GM19395 (cell line): ENCODE measurements at regions not wholly inside any gene's neighbourhood (a gene's known extent, or its start where the extent isn't known, plus 50 kb on each side); places are given as distances from the start of the nearest gene placed in this dataset.
A peak's percentile ranks its signal among the peaks of the same experiment; 100 is the strongest.

Experiments used
- ATAC-seq: cut with Tn5 transposase; IDR thresholded peaks from one replicate; pipeline ENCODE4 v1.9.1; 2021; ENCODE audit warnings: mild to moderate bottlenecking, moderate library complexity; ENCODE audit not compliant: unreplicated experiment

DNA sequence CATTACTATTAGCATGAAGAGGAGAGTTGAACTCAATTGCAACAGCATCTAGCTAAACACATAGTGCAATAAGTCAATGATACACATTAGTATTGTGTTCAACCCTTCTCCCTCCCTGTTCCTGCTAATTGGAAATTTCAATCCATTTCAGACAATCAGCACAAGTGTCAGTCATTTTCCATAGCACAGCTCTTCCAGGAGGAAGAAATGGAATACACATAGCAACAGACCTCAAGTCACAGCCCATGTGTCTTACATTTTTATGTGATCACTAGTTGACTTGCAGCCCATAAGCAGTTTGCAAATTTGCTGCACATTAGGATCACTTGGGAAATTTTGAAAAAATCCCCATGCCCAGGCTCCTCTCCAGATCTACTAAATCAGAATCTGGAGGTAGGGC lies 636.9 kb downstream of the TLE4 start:
- no peak for ATAC-seq

DNA sequence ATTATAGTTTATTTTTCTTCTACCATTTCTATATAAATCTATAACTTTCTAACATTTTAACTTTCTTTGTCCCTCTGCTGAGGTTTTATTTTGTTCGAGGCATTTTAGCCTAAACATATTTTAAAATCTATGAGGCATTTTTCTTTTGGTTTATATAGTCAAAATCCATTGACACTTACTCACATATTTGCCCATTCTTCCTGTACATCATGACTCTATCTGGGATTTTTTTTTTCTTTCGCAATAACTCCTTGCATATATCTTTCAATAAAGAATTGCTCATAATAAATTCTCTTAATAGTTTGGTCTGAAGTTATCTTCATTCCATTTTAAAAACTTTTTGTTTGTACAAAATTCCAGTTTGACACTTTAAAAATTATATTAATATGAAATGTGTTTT lies 632.3 kb downstream of the TLE4 start:
- no peak for ATAC-seq

DNA sequence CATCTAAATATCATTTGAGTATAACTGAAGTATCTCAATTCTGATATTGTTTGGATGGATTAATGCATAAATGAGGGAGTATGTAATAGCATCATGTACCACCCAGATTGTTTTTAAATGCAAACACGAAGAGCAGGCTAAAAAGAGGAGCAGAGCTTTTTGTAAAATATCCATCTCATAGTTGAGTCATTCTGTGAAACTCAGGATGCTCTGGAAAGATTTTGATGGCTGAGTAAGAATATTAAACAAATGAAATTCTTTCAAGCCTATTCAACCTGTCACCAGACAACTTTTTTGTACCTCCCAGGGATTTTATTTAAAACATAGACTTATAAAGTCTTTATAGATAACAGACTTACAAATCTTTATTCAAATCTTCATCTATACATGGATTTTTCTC lies 625.9 kb downstream of the TLE4 start:
- no peak for ATAC-seq

DNA sequence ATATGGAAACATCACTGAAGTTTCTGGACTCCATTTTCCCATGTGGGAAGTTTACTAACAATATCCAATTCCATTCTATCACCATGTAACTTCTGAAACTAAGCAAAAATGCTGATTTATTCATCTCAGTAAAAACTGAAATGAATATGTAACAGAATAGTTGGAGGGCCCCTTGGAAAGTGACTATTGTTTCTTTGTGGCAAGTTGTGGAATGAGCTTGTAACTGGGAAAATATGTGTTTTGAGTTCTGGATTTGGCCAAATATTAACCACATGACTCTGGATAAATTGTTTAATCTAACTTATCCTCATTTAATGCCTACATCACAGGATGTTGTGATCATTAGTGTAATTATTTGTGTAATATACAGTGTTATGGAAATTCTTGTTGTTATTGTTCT lies 619.3 kb downstream of the TLE4 start:
- no peak for ATAC-seq

DNA sequence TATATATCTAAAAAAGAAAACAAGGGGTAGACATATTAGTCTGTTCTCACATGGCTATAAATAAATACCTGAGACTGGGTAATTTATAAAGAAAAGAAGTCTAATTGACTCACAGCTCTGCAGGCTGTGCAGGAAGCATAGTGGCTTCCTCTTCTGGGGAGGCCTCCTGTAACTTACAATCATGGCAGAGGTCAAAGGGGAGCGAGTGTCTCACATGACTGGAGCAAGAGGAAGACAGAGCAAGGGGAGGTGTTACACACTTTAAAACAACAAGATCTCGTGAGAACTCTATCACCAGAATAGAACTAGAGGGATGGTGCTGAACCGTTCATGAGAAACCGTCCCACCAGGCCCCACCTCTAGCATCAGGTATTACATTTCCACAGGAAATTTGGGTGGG lies 616.8 kb downstream of the TLE4 start:
- no peak for ATAC-seq

DNA sequence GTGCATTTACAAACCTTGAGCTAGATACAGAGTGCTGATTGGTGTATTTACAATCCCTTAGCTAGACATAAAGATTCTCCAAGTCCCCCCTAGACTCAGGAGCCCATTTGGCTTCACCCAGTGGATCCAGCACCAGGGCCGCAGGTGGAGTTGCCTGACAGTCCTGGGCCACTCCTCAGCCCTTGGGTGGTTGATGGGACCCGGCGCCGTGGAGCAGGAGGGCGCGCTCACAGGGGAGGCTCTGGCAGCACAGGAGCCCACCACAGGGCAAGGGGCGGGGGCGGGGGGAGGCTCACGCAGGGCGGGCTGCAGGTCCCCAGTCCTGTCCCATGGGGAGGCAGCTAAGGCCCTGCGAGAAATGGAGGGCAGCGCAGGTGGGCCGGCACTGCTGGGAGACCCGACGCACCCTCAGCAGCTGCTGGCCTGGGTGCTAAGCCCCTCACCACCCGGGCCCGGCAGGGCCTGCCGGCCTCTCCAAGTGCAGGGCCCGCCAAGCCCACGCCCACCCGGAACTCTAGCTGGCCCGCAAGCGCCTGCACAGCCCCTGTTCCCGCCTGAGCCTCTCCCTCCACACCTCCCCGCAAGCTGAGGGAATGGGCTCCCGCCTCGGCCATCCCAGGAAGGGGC lies 613.5 kb downstream of the TLE4 start:
- no peak for ATAC-seq

DNA sequence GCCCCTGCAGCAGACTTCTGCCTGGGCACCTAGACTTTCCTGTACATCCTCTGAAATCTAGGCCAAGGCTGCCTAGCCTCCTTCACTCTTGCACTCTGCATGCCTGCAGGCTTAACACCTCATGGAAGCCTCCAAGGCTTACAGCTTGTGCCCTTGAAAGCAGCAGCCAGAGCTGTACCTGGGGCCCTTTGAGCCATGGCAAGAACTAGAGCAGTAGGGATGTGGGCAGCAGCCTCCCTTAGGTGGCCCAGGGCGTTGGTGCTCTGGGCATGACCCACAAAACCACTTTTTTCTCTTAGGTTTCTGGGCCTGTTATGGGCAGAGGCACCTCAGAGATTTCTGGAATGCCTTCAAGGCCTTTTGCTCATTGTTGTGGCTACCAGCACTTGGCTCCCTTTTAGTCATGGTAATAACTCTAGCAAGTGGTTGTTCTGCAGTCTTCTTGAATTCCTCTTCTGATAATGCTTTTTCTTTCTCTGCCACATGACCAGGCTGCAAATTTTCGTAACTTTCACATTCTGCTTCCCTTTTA lies 606.2 kb downstream of the TLE4 start:
- ATAC-seq, result no peak

DNA sequence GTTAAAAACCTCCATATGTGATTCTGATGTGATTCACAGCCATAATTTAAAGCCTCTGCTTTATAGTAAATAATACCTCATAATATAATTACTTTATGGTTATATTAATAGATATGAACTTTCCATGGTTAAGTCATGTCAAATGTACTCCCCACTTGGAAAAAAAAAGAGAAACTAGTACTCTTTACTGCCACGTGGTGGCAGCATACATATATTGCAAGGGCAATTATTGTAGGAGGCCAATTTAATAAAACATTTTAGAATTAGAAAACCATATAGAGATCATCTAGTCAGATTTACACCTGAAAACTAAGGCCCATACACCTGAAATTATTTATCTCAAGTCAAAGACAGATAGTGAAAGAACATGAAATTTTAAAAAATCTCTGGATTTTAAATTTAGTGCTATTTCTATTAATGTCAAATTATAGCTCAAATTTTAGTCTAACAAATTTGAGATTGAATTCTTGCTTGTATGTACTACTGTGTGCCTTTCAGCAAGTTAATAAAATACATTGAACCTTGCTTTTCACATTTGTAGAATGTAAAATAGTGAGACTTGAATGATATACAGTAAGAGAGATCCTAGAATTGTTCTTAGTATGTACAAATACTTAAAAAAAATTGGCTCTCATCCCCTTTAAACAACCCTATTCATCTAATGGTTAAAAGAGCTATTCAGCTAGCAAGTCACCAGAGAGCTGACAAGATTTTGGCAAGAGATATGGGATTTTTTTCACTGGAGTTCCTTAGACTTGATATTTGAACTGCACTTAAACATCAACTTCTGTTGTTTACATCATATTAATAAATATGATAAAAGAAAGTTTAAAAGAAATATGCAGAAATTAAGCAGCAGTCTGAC lies 603.8 kb downstream of the TLE4 start:
- ATAC-seq, result no peak

DNA sequence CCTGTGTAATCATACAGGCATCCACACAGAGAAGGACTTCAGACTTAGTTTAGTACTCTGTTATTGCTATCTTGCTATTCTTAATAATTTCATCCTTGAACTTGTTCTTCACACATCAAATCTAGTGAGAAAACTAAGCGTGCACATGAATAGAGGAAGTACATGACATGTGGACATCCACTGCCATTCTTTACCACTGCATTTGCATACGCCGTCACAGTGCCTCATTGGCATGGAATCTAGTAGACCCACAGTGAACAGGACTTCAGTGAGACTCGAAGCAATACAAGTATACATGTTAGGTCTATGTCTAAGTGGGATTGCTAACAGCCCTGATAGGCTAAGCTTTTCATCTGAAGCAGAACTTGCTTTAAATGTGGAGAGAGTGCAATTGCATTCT lies 592.1 kb downstream of the TLE4 start:
- peak; percentile 70 for ATAC-seq

DNA sequence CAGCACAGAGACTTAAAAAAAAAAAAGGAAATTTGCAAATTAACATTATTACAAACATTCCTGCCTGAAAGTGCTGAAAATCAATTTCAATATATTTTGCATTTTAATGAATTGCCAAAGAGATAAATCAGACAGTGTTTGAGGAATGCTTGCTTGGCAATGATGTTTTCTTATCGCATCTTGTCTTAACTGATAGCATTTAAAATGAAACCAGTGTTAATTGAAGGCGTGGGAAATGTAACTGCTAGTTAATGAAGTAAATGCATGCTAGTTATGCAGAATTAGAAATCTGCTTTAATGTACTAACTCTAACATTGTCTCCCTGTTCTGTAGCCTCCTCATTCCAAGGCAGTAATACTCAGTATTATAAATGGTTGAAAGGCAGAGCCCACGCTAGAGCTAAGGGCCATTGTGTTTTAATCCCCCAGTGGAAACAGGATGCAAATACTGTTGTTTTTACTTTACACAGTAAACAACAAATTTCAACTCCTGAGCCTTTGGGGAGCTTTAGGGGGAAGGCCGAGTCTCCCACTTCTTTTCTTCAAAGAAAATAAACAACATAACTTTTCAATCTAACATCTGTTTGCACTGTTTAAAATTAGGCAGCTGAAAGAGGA lies 586.9 kb downstream of the TLE4 start:
- ATAC-seq, result no peak

DNA sequence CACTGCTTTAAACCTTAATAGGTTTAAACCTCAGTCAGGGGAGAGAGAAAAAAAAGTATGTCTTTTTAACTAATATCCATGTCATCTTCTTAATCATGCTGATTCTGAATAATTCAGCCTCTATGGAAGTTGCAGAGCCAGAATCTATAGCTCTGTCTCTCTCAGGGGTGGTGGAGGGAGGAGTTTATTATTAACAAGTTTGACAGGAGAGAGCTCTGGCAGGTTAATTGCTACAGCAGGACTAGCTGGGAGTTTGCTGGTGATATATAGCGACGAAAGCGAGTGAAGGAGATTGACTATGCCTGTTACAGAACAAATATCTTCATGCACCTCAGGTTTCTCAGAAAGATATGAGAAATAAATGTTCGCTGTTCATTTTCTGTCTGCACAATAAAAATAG lies 586.4 kb downstream of the TLE4 start:
- peak; percentile 6 for ATAC-seq

DNA sequence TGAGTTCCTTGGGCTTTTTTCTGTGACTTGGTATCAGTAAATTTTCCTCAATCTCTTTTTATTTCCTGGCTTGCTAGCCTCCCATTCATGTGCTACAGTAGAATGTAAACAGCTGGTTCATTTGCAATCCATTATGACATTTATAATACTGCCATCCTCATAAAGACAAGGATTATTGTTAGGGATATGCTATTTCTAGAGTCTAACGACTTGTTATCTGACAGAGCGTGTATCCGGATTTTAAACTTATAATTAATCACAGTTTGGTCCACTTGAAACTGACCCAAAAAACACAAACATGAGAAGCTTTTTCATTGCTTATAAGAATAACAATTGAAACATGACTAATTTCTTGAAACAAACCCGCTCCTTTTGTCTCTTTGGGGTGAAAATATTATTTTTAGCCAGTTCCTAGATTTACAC lies 585.8 kb downstream of the TLE4 start:
- ATAC-seq, result peak; percentile 30

DNA sequence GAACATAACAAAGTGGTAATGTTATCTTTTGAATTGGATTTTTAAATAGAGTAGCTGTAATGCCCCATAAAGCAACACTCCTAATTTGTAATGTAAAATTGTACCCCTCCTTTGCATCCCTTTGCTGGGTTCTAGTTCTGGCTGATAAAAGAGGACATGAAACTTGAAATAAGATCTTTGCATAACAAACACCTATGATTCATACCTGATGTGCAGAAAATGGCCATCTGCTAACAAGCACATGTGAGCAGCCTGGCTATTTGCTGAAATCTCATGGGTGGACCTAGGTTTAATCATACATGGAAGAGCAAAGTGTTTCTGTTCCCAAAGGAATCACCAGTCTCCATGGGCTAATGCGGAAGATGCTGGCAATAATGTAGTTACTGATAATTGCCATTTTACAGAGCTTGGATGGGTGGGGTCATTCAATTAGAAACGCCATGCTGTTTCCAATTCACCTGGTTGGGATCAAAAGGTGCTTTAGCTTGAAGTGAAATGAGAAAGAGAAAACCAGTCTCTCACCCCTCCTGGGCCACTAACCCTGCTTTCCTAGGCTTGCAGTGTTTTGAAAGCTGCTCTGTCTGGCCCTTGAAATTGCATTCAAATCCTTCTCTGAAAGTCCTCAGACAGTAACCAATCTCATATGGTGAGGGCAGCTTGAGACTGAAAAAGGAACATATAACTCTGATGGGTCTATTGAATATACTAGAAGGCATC lies 585.1 kb downstream of the TLE4 start:
- ATAC-seq, result peak; percentile 73

DNA sequence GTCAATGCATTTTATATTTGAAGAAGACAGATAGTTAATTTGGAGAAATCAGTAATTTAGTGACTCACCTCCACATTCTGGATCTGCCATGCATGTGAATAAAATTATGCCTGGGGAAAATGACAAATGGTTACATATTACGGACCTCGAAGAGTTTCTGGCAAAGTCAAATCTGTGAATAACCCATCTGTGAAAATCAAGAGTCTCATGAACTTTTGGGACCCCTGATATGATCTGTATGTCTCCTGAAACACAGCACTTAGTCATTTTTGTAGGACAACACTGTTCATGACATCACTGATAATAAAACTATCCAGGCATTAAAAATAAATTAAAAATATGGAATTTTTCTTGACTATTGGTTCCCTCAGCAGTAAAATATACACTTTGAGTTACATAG lies 584.5 kb downstream of the TLE4 start:
- ATAC-seq, result no peak

DNA sequence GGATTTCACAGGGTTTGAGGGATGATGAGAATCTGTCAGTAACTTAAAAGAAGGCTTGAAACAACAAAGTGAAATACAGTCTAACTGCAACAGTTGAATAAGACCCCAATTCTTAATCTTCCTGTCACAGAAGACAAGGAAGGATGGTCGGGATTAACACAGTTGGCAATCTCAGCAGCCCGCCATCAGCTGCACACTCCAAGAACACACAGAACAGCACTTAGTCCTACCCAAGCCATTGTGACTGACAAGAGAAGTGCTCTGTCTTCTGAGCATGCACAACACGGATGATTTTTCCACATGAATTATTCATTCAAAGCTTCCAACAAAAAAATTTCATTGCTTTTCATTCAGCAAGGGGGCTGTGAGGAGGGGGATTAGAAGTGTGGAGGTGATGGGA lies 576.1 kb downstream of the TLE4 start:
- ATAC-seq, result no peak

DNA sequence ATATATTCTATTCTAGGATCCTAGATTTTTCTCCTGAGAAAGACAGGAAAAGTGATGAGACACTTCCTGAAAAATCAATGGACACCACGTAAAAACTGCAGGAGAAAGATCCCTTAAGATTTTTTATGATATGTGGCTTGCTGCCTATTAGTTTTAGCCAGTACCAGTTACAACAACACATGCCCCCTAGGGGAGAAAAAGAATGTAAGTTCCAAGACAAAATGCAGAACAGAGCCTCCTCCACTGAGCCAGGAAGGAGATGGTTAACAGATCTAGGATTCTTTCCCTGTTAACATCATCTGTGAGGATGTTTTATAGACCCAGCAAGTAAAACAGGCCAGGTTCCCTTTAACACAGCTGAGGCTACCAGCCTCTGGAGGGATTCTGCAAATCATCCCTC lies 574.7 kb downstream of the TLE4 start:
- no peak for ATAC-seq

DNA sequence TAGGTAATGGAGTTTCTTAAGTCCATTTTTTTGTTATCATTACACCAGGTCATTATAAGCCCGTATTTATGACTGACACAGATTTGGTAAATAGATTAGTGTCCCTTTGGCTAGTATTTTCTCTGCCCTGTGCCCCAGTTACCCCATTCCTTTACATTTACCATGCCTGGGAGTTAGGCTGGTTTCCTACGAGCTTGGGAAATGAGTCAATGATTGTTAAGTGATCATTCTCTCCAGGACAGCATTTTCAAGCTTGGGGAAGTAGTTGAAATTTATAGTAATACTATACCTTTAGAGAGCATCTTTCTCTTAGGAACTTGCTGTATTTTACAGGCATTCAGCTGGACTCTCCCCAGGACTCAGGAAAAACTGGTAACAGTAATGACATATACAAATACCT lies 573.1 kb downstream of the TLE4 start:
- no peak for ATAC-seq

DNA sequence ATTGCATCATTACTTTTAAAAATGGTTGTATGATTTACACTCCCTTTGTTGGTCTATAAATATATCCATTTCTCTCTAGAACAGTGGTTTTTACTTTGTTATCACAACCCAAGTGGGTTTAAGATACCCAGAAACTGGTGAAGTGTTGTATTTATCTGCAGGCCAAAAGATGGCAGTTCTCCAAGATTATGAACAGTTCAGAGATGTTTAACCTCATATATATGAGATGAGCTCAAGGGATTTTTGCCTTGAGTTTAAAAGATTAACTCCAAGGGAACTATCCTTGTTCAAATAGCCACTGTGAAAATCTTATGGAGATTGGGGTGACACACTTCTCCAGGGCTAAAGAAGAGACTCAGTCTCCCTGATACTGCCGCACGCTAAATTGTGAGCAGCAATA lies 572.6 kb downstream of the TLE4 start:
- ATAC-seq, result no peak

DNA sequence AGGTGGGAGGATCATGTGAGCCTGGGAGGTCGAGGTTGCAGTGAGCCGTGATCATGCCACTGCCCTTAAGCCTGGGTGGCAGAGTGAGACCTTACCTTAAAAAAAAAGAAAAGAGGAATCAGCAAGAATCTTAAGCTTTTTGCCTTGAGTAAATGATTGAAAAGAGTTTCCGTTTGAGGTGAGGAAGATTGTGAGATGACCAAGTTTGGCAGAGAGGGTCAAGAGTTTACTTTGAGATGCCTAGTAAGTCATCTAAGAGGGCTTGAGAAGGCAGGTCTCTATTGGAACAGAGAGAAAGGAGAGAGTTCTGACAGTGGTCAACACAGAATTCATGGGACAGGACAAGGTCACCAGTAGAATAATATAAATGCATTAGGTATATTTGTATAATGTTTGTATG lies 572.1 kb downstream of the TLE4 start:
- ATAC-seq, result peak; percentile 78

DNA sequence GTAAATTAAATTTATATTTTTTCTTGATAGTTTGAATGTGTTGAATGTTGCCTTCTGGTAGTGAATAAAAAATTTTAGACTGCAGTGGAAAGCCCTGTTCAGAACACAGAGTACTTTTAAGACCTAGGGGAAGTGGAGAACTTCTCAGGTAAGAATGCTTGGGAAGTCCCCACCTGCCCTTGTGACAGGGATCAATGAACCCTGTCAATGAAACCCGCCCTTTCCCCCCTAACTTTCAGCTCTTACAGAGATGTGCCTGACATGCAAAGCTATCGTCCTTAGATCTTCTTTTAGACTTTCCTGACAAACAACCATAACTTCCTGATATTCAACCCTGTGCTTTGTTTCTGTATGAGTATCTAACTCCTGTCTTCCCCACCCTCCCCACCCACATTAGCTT lies 562.7 kb downstream of the TLE4 start:
- peak; percentile 96 for ATAC-seq

DNA sequence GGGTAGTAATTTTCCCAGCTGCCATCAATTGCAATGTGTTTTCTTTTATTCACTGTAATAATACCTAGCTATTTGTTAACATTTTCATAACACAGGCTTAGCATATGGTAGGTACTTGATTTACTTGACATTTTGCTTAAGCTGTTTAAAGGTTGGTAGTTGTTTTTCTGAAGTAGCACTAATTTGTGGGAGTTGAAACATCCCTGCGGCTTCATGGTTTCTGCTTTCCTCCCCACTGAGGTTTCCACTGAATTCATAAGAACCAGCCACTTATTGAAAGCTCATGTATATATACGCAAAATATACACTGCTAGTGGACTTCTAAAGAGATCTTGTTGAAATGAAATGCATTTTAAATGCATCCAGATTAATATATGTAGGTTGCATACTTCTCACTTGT lies 559.9 kb downstream of the TLE4 start:
- no peak for ATAC-seq
